Upper lobe of left lung (tissue), 4 donors: ENCODE measurements at regions not wholly inside any gene's neighbourhood (a gene's known extent, or its start where the extent isn't known, plus 50 kb on each side); places are given as distances from the start of the nearest gene placed in this dataset.
"Not testable (repeated sequence)": the region's sequence is repeated elsewhere in the genome, so short reads cannot be mapped to it uniquely, and the experiment has no call there.

Experiments
- CTCF ChIP-seq, 6 experiments: fragments of 450-650 bp in 4 of 6; fragments of 200-600 bp in 2 of 6; sonication (generic) in 2 of 6; IDR thresholded peaks; one replicate each; pipeline ENCODE4 v1.5.1; 2016 to 2019; ENCODE audit warnings: antibody characterized with exemption in 6 of 6
- POLR2A ChIP-seq, 4 donors: fragments of 450-650 bp; IDR thresholded peaks; one replicate each; pipeline ENCODE4 v1.5.1; 2016 to 2017; ENCODE audit warnings: antibody characterized with exemption in 4 of 4, mild to moderate bottlenecking in 2 of 4
- POLR2AphosphoS5 ChIP-seq, 2 donors: sonication (generic); formaldehyde crosslinking; IDR thresholded peaks; one replicate each; pipeline ENCODE4 v1.5.1; 2017; ENCODE audit warnings: antibody characterized with exemption in 2 of 2

DNA sequence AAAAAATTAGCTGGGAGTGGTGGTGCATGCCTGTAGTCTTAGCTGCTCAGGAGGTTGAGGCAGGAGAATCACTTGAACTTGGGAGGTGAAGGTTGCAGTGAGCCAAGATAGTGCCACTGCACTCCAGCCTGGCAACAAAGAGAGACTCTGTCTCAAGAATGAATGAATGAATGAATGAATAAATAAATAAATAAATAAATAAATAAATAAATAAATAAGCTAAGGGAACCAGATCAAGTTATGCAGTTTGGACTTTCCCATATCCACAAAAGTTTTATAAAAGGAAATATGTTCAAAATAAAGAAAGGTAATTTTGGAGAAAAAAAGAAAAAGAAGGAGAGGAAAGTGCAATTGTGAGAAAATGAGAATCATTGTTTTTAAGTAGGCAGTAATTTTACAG is 1414.1 kb upstream of the CDH18 start:
- TF ChIP-seq CTCF, POLR2A, POLR2AphosphoS5 (IDR thresholded peaks at IDR 0.05): not testable (repeated sequence)
